Natural killer cell (primary cell): ENCODE measurements at regions not wholly inside any gene's neighbourhood (a gene's known extent, or its start where the extent isn't known, plus 50 kb on each side); places are given as distances from the start of the nearest gene placed in this dataset.
"Not testable (repeated sequence)": the region's sequence is repeated elsewhere in the genome, so short reads cannot be mapped to it uniquely, and the experiment has no call there.

Experiments
- ATAC-seq, 3 donors: fragments of 150-1000 bp in 2 of 3; fragments of 200-7000 bp in 1 of 3; cut with Tn5 transposase; 1 replicate in 1 of 3; 2 replicates in 2 of 3; pipeline ENCODE4 v1.10.0; 2021; ENCODE audit warnings: mild to moderate bottlenecking in 2 of 3, moderate library complexity in 2 of 3
- DNase-seq, 2 donors: peaks; one replicate each; pipeline versions ENCODE4 v3.0.0 to v3.0.0-alpha.2; 2013 to 2021; ENCODE audit warnings: mixed read lengths in 1 of 2
- H3K27ac ChIP-seq: one replicate; pipeline ENCODE4 v1.5.1; 2013; ENCODE audit warnings: mild to moderate bottlenecking, low read length
- H3K27me3 ChIP-seq: one replicate; pipeline ENCODE4 v1.6.1; 2013; ENCODE audit warnings: low read length; ENCODE audit not compliant: control insufficient read depth, insufficient read depth
- H3K36me3 ChIP-seq: one replicate; pipeline ENCODE4 v1.6.1; 2013; ENCODE audit warnings: low read length; ENCODE audit not compliant: control insufficient read depth, insufficient read depth
- H3K4me1 ChIP-seq: one replicate; pipeline ENCODE4 v1.6.1; 2013; ENCODE audit warnings: low read length; ENCODE audit not compliant: control insufficient read depth, insufficient read depth
- H3K4me3 ChIP-seq: one replicate; pipeline ENCODE4 v1.5.1; 2013; ENCODE audit warnings: low read length
- H3K9me3 ChIP-seq: one replicate; pipeline ENCODE4 v1.6.1; 2013; ENCODE audit warnings: low read length; ENCODE audit not compliant: control insufficient read depth, insufficient read depth
- H3K27ac Mint-ChIP-seq, 2 donors: one replicate each; pipeline ENCODE4 v1.8.0; 2022; ENCODE audit warnings: mild to moderate bottlenecking in 2 of 2, mixed read lengths in 2 of 2, moderate library complexity in 1 of 2
- H3K27me3 Mint-ChIP-seq, 2 donors: one replicate each; pipeline ENCODE4 v1.8.0; 2022; ENCODE audit warnings: low read depth in 2 of 2, mixed read lengths in 2 of 2
- H3K36me3 Mint-ChIP-seq: one replicate; pipeline ENCODE4 v1.8.0; 2022; ENCODE audit warnings: mixed read lengths
- H3K4me1 Mint-ChIP-seq, 2 donors: one replicate each; pipeline ENCODE4 v1.8.0; 2022; ENCODE audit warnings: mixed read lengths in 2 of 2
- H3K4me3 Mint-ChIP-seq: one replicate; pipeline ENCODE4 v1.8.0; 2022; ENCODE audit warnings: mild to moderate bottlenecking, moderate library complexity, mixed read lengths
- H3K9me3 Mint-ChIP-seq, 2 donors: one replicate each; pipeline ENCODE4 v1.8.0; 2022; ENCODE audit warnings: mixed read lengths in 2 of 2
- WGBS: methylation state at CpG from one replicate; pipeline ENCODE4 v1.1.7; 2013; ENCODE audit warnings: missing lambda C conversion rate; ENCODE audit not compliant: insufficient coverage; 5-methylcytosine and 5-hydroxymethylcytosine counted together
- intact Hi-C: fragments of 100-400 bp; cut with micrococcal nuclease; formaldehyde crosslinking; loops from one replicate; pipeline ENCODE4 v1.14.2; 2022

- WGBS = 33% methylated on average over 1 of the region's 5 CpGs
- H3K4me1 ChIP-seq, H3K9me3 ChIP-seq, ATAC-seq, DNase-seq, intact Hi-C loops, H3K27me3 Mint-ChIP-seq, H3K4me3 ChIP-seq, H3K36me3 Mint-ChIP-seq, H3K27me3 ChIP-seq, H3K4me3 Mint-ChIP-seq, H3K36me3 ChIP-seq, H3K27ac Mint-ChIP-seq, H3K4me1 Mint-ChIP-seq, H3K27ac ChIP-seq, H3K9me3 Mint-ChIP-seq: not testable (repeated sequence)
These were observed 73.8 kb upstream of the KRTAP5-11 start for GRCh38 chr11:71656513-71656912.

GRCh38 chr11:71664941-71665340 lies 82.3 kb upstream of the KRTAP5-11 start:
- H3K36me3 Mint-ChIP-seq, H3K27me3 ChIP-seq, H3K36me3 ChIP-seq, H3K4me1 ChIP-seq, H3K9me3 ChIP-seq, H3K9me3 Mint-ChIP-seq, H3K27ac ChIP-seq, DNase-seq, H3K4me3 ChIP-seq, ATAC-seq, intact Hi-C loops, H3K27ac Mint-ChIP-seq, H3K4me3 Mint-ChIP-seq, H3K4me1 Mint-ChIP-seq: not testable (repeated sequence)
- peaks cover 16 to 21% of the 10 kb centered on the region in 2 donors for H3K27me3 Mint-ChIP-seq
- 82% methylated on average over 1 of the region's 3 CpGs for WGBS

GRCh38 chr11:71698110-71698509 lies 115.4 kb upstream of the KRTAP5-11 start:
- H3K27me3 Mint-ChIP-seq, intact Hi-C loops, DNase-seq, ATAC-seq, H3K4me3 Mint-ChIP-seq, H3K9me3 ChIP-seq, H3K27me3 ChIP-seq, H3K9me3 Mint-ChIP-seq, H3K4me1 ChIP-seq, H3K36me3 ChIP-seq, H3K4me1 Mint-ChIP-seq, H3K27ac Mint-ChIP-seq, H3K4me3 ChIP-seq, H3K27ac ChIP-seq, H3K36me3 Mint-ChIP-seq: not testable (repeated sequence)

GRCh38 chr11:71698961-71699360 lies 116.3 kb upstream of the KRTAP5-11 start:
- ATAC-seq, H3K4me1 ChIP-seq, H3K9me3 Mint-ChIP-seq, H3K27ac Mint-ChIP-seq, H3K4me3 Mint-ChIP-seq, H3K27me3 Mint-ChIP-seq, H3K36me3 ChIP-seq, intact Hi-C loops, H3K9me3 ChIP-seq, H3K36me3 Mint-ChIP-seq, H3K27ac ChIP-seq, H3K27me3 ChIP-seq, H3K4me3 ChIP-seq, H3K4me1 Mint-ChIP-seq: not testable (repeated sequence)
- no CpG with 5 or more reads among the region's 2 CpGs for WGBS
- DNase-seq = peak in 1 of 2 donors; percentile 13

- H3K27ac ChIP-seq, H3K9me3 ChIP-seq, H3K36me3 ChIP-seq, H3K9me3 Mint-ChIP-seq, ATAC-seq, H3K4me3 ChIP-seq, H3K27ac Mint-ChIP-seq, DNase-seq, H3K4me1 ChIP-seq, H3K4me1 Mint-ChIP-seq, H3K4me3 Mint-ChIP-seq, intact Hi-C loops, H3K36me3 Mint-ChIP-seq, H3K27me3 ChIP-seq: not testable (repeated sequence)
- WGBS = 75% methylated on average over 1 of the region's 3 CpGs
- peaks cover 7 to 12% of the 10 kb centered on the region in 2 donors for H3K27me3 Mint-ChIP-seq
These were observed 119.0 kb upstream of the KRTAP5-11 start for GRCh38 chr11:71701435-71702291.

GRCh38 chr11:71705086-71705737 lies 122.5 kb upstream of the KRTAP5-11 start:
- H3K27ac Mint-ChIP-seq, H3K36me3 Mint-ChIP-seq: not testable (repeated sequence)
- H3K27me3 Mint-ChIP-seq = peaks cover 12 to 25% of the 10 kb centered on the region in 2 donors

GRCh38 chr11:71705738-71706432 lies 123.2 kb upstream of the KRTAP5-11 start:
- DNase-seq, H3K27ac Mint-ChIP-seq, H3K9me3 Mint-ChIP-seq, H3K4me3 Mint-ChIP-seq, H3K27ac ChIP-seq, intact Hi-C loops, H3K36me3 Mint-ChIP-seq, H3K27me3 ChIP-seq, H3K4me1 ChIP-seq, H3K4me1 Mint-ChIP-seq, H3K4me3 ChIP-seq, ATAC-seq, H3K9me3 ChIP-seq, H3K36me3 ChIP-seq: not testable (repeated sequence)
- 52% methylated on average over 3 of the region's 4 CpGs for WGBS
- H3K27me3 Mint-ChIP-seq = peaks cover 12 to 25% of the 10 kb centered on the region in 2 donors

More at GRCh38 chr11:71705086-71705737, 122.5 kb upstream of the KRTAP5-11 start:
- H3K4me1 ChIP-seq, H3K4me1 Mint-ChIP-seq, H3K4me3 Mint-ChIP-seq, ATAC-seq, H3K27ac ChIP-seq, H3K27me3 ChIP-seq, H3K9me3 ChIP-seq, H3K4me3 ChIP-seq, H3K9me3 Mint-ChIP-seq, H3K36me3 ChIP-seq, DNase-seq, intact Hi-C loops: not testable (repeated sequence)
- no CpG with 5 or more reads among the region's 3 CpGs for WGBS
